Ishikawa (cell line): ENCODE measurements at regions not wholly inside any gene's neighbourhood (a gene's known extent, or its start where the extent isn't known, plus 50 kb on each side); places are given as distances from the start of the nearest gene placed in this dataset.

Source experiments
- EGR1 ChIP-seq: IDR thresholded peaks from 2 replicates; pipeline ENCODE4 v1.6.1; 2012
- YY1 ChIP-seq: IDR thresholded peaks from 2 replicates; pipeline ENCODE4 v1.6.1; 2012; ENCODE audit warnings: low read depth

DNA sequence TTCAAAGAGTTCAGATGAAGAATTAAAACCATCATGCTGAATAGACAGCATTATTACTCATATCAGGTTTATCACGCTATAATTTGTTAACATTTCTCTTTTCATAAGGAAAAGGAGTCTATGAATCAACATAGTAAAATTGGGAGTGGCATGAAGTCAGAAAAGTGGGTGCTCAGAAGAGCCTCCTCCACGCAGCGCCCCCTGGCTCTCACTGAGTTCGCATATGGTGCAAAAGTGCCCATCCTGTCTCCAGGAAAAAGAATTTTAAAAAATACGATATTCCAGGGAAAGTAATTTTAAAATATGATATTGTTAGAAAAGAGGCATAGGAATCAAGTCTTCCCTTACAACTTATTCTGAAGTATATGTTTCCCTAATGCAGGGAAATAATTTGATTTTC is 176.3 kb upstream of the TCERG1L start:
- TF ChIP-seq YY1 (no peak), EGR1 (no peak)
